IMR-90 (cell line): ENCODE measurements at regions not wholly inside any gene's neighbourhood (a gene's known extent, or its start where the extent isn't known, plus 50 kb on each side); places are given as distances from the start of the nearest gene placed in this dataset.

Source experiments
- ATAC-seq: fragments of 200-7000 bp; cut with Tn5 transposase; 2 replicates; pipeline ENCODE4 v1.9.1; 2020; ENCODE audit warnings: low read depth, mild to moderate bottlenecking, moderate library complexity
- BruUV-seq: library from RNA; stranded (reverse); fragments of 400-500 nt; replicated peaks from 2 replicates; lab custom pipeline; 2021; lab: Mats Ljungman, UMichigan
- CTCF ChIA-PET: fragments of 300-600 bp; formaldehyde crosslinking; extraction: SDS; loops from one replicate; lab custom pipeline; 2021; ENCODE audit warnings: antibody characterized with exemption; lab: Yijun Ruan, JAX
- POLR2A ChIA-PET: fragments of 300-600 bp; sonication (Branson Sonifier 250); formaldehyde crosslinking; loops from one replicate; lab custom pipeline; 2022; ENCODE audit warnings: antibody characterized with exemption; ENCODE audit not compliant: unreplicated experiment; lab: Charles Lee
- DNase-seq: peaks from one replicate; pipeline ENCODE4 v3.0.0; 2013
- H2AFZ ChIP-seq: replicated peaks from 2 replicates; pipeline ENCODE3; 2013; ENCODE audit warnings: low read length, mild to moderate bottlenecking; ENCODE audit not compliant: poor library complexity
- H2AK5ac ChIP-seq: 2 replicates; pipeline ENCODE4 v1.6.1; 2013; ENCODE audit warnings: low read depth, low read length, inconsistent platforms
- H2AK9ac ChIP-seq: replicated peaks from 2 replicates; pipeline ENCODE3; 2013; ENCODE audit warnings: mild to moderate bottlenecking, low read depth, low read length, moderate library complexity; ENCODE audit not compliant: poor library complexity
- H2BK120ac ChIP-seq: 2 replicates; pipeline ENCODE4 v1.6.1; 2013; ENCODE audit warnings: low read depth, low read length, inconsistent platforms
- H2BK15ac ChIP-seq: 3 replicates; pipeline ENCODE4 v1.6.1; 2013; ENCODE audit warnings: low read depth, low read length, inconsistent platforms
- H2BK20ac ChIP-seq: 2 replicates; pipeline ENCODE4 v1.6.1; 2013; ENCODE audit warnings: low read depth, mild to moderate bottlenecking, inconsistent platforms, low read length, moderate library complexity
- H2BK5ac ChIP-seq: 2 replicates; pipeline ENCODE4 v1.6.1; 2013; ENCODE audit warnings: mild to moderate bottlenecking, low read depth, low read length, inconsistent platforms; ENCODE audit not compliant: poor library complexity, severe bottlenecking
- H3K14ac ChIP-seq: replicated peaks from 2 replicates; pipeline ENCODE4 v1.6.1; 2013; ENCODE audit warnings: low read depth, low read length, inconsistent platforms
- H3K18ac ChIP-seq: 2 replicates; pipeline ENCODE4 v1.6.1; 2013; ENCODE audit warnings: low read depth, low read length, control low read depth
- H3K23ac ChIP-seq: 2 replicates; pipeline ENCODE4 v1.6.1; 2013; ENCODE audit warnings: low read depth, low read length, inconsistent platforms
- H3K27ac ChIP-seq: 2 replicates; pipeline ENCODE4 v1.5.1; 2013; ENCODE audit warnings: mild to moderate bottlenecking, control low read depth, low read length; ENCODE audit not compliant: insufficient read depth
- H3K27me3 ChIP-seq: 2 replicates; pipeline ENCODE4 v1.6.1; 2013; ENCODE audit warnings: low read length; ENCODE audit not compliant: control insufficient read depth, insufficient read depth
- H3K36me3 ChIP-seq: 2 replicates; pipeline ENCODE4 v1.6.1; 2013; ENCODE audit warnings: low read length, mixed read lengths; ENCODE audit not compliant: control insufficient read depth, insufficient read depth
- H3K4ac ChIP-seq: 2 replicates; pipeline ENCODE4 v1.6.1; 2013; ENCODE audit warnings: low read depth, low read length, inconsistent platforms
- H3K4me1 ChIP-seq: 2 replicates; pipeline ENCODE4 v1.6.1; 2013; ENCODE audit warnings: low read length, mixed read lengths; ENCODE audit not compliant: control insufficient read depth, insufficient read depth
- H3K4me2 ChIP-seq: 2 replicates; pipeline ENCODE4 v1.6.1; 2013; ENCODE audit warnings: low read depth, mild to moderate bottlenecking, control low read depth, low read length, moderate library complexity
- H3K4me3 ChIP-seq: 2 replicates; pipeline ENCODE4 v1.5.1; 2013; ENCODE audit warnings: low read depth, mild to moderate bottlenecking, control low read depth, low read length, moderate library complexity; ENCODE audit not compliant: insufficient read depth
- H3K56ac ChIP-seq: 2 replicates; pipeline ENCODE4 v1.6.1; 2013; ENCODE audit warnings: low read length, inconsistent platforms; ENCODE audit not compliant: insufficient read depth; ENCODE audit errors: extremely low read depth
- H3K79me1 ChIP-seq, 2 experiments: 2 replicates each; pipeline ENCODE4 v1.6.1; 2013; ENCODE audit warnings: low read length in 2 of 2, inconsistent platforms in 1 of 2, low read depth in 1 of 2
- H3K9ac ChIP-seq: 2 replicates; pipeline ENCODE4 v1.6.1; 2013; ENCODE audit warnings: low read depth, low read length, control low read depth
- H3K9me1 ChIP-seq: 2 replicates; pipeline ENCODE4 v1.6.1; 2013; ENCODE audit warnings: low read length, inconsistent platforms; ENCODE audit not compliant: insufficient read depth
- H3K9me3 ChIP-seq: 2 replicates; pipeline ENCODE4 v1.6.1; 2013; ENCODE audit warnings: low read length; ENCODE audit not compliant: control insufficient read depth, insufficient read depth
- H4K20me1 ChIP-seq: 2 replicates; pipeline ENCODE4 v1.6.1; 2013; ENCODE audit warnings: low read length, inconsistent platforms; ENCODE audit not compliant: insufficient read depth
- H4K5ac ChIP-seq: 2 replicates; pipeline ENCODE4 v1.6.1; 2013; ENCODE audit warnings: mild to moderate bottlenecking, low read depth, low read length, control low read depth
- H4K8ac ChIP-seq, 2 experiments: 2 replicates each; pipeline ENCODE4 v1.6.1; 2013; ENCODE audit warnings: low read depth in 2 of 2, low read length in 2 of 2, control low read depth in 1 of 2, inconsistent platforms in 1 of 2
- H4K91ac ChIP-seq: 2 replicates; pipeline ENCODE4 v1.6.1; 2013; ENCODE audit warnings: low read depth, low read length, inconsistent platforms; ENCODE audit not compliant: insufficient read depth
- BHLHE40 ChIP-seq: fragments of 150-350 bp; IDR thresholded peaks from 2 replicates; pipeline ENCODE4 v1.6.1; 2016; ENCODE audit warnings: mild to moderate bottlenecking, low read depth, low read length
- CEBPB ChIP-seq: IDR thresholded peaks from 2 replicates; pipeline ENCODE4 v1.6.1; 2012; ENCODE audit warnings: low read depth, low read length, improper control_type of control experiment
- CHD1 ChIP-seq: IDR thresholded peaks from 2 replicates; pipeline ENCODE4 v1.6.1; 2012; ENCODE audit warnings: low read depth, low read length, improper control_type of control experiment
- FOS ChIP-seq: fragments of 150-350 bp; IDR thresholded peaks from 2 replicates; pipeline ENCODE4 v1.6.1; 2016; ENCODE audit warnings: low read depth, low read length
- MAFK ChIP-seq: IDR thresholded peaks from 2 replicates; pipeline ENCODE4 v1.6.1; 2012; ENCODE audit warnings: low read depth, low read length, improper control_type of control experiment
- MXI1 ChIP-seq: IDR thresholded peaks from 2 replicates; pipeline ENCODE4 v1.6.1; 2012; ENCODE audit warnings: low read depth, mild to moderate bottlenecking, low read length, moderate library complexity, borderline replicate concordance
- NFE2L2 ChIP-seq: fragments of 150-350 bp; IDR thresholded peaks from 2 replicates; pipeline ENCODE4 v1.6.1; 2016; ENCODE audit warnings: low read depth, mild to moderate bottlenecking, low read length
- POLR2A ChIP-seq: IDR thresholded peaks from 2 replicates; pipeline ENCODE4 v1.6.1; 2012; ENCODE audit warnings: mild to moderate bottlenecking, low read depth, low read length
- RAD21 ChIP-seq: IDR thresholded peaks from 2 replicates; pipeline ENCODE4 v1.6.1; 2012; ENCODE audit warnings: low read length, improper control_type of control experiment
- RCOR1 ChIP-seq: IDR thresholded peaks from 2 replicates; pipeline ENCODE4 v1.6.1; 2012; ENCODE audit warnings: mild to moderate bottlenecking, low read length, improper control_type of control experiment; ENCODE audit not compliant: insufficient replicate concordance
- RFX5 ChIP-seq: IDR thresholded peaks from 2 replicates; pipeline ENCODE4 v1.8.0; 2012; ENCODE audit warnings: low read depth, mild to moderate bottlenecking, low read length, moderate library complexity
- SMC3 ChIP-seq: fragments of 150-350 bp; IDR thresholded peaks from 2 replicates; pipeline ENCODE4 v1.6.1; 2016; ENCODE audit warnings: low read depth, mild to moderate bottlenecking, antibody characterized with exemption, low read length, moderate library complexity
- WGBS, 2 experiments: methylation state at CpG; one replicate each; pipeline versions ENCODE4 v1.1.5 to v1.1.7; 2013; ENCODE audit warnings: missing lambda C conversion rate in 2 of 2; ENCODE audit not compliant: insufficient read length in 1 of 2; ENCODE audit errors: extremely low coverage in 2 of 2; 5-methylcytosine and 5-hydroxymethylcytosine counted together
- dilution Hi-C: fragments of 300-500 bp; cut with HindIII; formaldehyde crosslinking; loops from one replicate; pipeline ENCODE4 v1.14.3; 2018; ENCODE audit warnings: low sequenced_read_pairs; ENCODE audit not compliant: unreplicated experiment
- in situ Hi-C: fragments of 300-500 bp; cut with MboI; formaldehyde crosslinking; loops from 3 replicates; pipeline ENCODE4 v1.14.3; 2019; ENCODE audit warnings: low sequenced_read_pairs, inconsistent platforms, mixed read lengths
- intact Hi-C: fragments of 100-400 bp; cut with micrococcal nuclease; formaldehyde crosslinking; loops from 2 replicates; pipeline ENCODE4 v1.10.0; 2022

GRCh38 chr5:125053179-125053578 is 306.7 kb upstream of the ZNF608 start:
- ChIA-PET CTCF (no interaction called here), POLR2A (no interaction called here)
- no peak overlapping the region for H2AK5ac ChIP-seq
- H2BK120ac ChIP-seq, result no peak overlapping the region
- H4K5ac ChIP-seq, result no peak overlapping the region
- no peaks in the 10 kb centered on the region for H4K20me1 ChIP-seq
- no peak overlapping the region for H3K56ac ChIP-seq
- no peak overlapping the region for H3K14ac ChIP-seq
- no peak overlapping the region for H4K91ac ChIP-seq
- no peaks in the 10 kb centered on the region for H3K79me1 ChIP-seq
- no peak overlapping the region for H3K27ac ChIP-seq
- no peak overlapping the region for H4K8ac ChIP-seq
- no TSS peak for BruUV-seq
- H3K27me3 ChIP-seq, result no peaks in the 10 kb centered on the region
- no peak overlapping the region for H2BK20ac ChIP-seq
- no peak overlapping the region for H3K4me3 ChIP-seq
- in situ Hi-C loops, result no loop called here
- H3K4me1 ChIP-seq, result no peaks in the 10 kb centered on the region; the same call in 1 of the 2 replicates
- H3K4ac ChIP-seq, result no peak overlapping the region
- H2AFZ ChIP-seq, result no peak overlapping the region
- H2BK15ac ChIP-seq, result no peak overlapping the region
- H3K18ac ChIP-seq, result no peak overlapping the region
- no peak overlapping the region for H3K9ac ChIP-seq
- no peak overlapping the region for H3K23ac ChIP-seq
- TF ChIP-seq POLR2A (no peak), RFX5 (no peak), MAFK (no peak), FOS (no peak), NFE2L2 (no peak), RCOR1 (no peak), SMC3 (no peak), MXI1 (no peak), BHLHE40 (no peak), CHD1 (no peak), RAD21 (no peak), CEBPB (no peak)
- H2AK9ac ChIP-seq, result no peak overlapping the region
- no peak overlapping the region for H3K4me2 ChIP-seq
- intact Hi-C loops, result no loop called here
- ATAC-seq (no peak), DNase-seq (no peak)
- H3K9me1 ChIP-seq, result no peaks in the 10 kb centered on the region
- dilution Hi-C loops, result no loop called here
- H3K9me3 ChIP-seq, result no peaks in the 10 kb centered on the region
- H3K36me3 ChIP-seq, result no peaks in the 10 kb centered on the region
- WGBS, 2 experiments, result no CpG with 5 or more reads among the region's 1 CpG
- no peak overlapping the region for H2BK5ac ChIP-seq
